Liver (tissue), 2 donors: ENCODE measurements at regions not wholly inside any gene's neighbourhood (a gene's known extent, or its start where the extent isn't known, plus 50 kb on each side); places are given as distances from the start of the nearest gene placed in this dataset.

Experiments
- YY1 ChIP-seq: IDR thresholded peaks from 2 replicates; pipeline ENCODE4 v1.6.1; 2016; ENCODE audit warnings: antibody characterized with exemption, mild to moderate bottlenecking
- TF ChIP-seq, protein P1 (sequence below): fragments of 150-350 bp; IDR thresholded peaks from 2 replicates; pipeline ENCODE4 v1.5.1; 2017; ENCODE audit warnings: improper control_type of control experiment, low read depth, low read length; ENCODE audit not compliant: missing input control
- TF ChIP-seq, protein P2 (sequence below): IDR thresholded peaks from 2 replicates; pipeline ENCODE4 v1.6.1; 2016; ENCODE audit warnings: antibody characterized with exemption, mild to moderate bottlenecking
- donor health status: healthy.

DNA sequence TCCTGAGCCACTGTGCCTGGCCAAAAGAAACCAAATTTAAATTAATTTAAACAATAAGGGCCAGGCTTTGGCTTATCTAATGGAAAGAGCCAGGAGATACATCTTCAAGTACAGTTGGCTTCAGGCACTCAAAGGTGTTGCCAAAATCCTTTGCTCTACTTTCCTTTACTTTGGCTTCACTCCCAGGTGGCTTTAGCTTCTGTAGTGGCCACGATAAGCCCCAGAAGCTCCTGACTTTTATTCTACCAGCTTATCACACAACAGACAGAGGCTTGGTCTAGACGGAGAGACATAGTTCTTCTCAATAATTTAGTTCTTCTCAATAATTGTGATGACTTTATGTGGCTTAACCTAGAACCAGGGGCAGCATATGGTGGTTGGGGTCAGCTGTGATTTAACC, 211.2 kb upstream of the LNX1 start:
- TF ChIP-seq, protein P1, sequence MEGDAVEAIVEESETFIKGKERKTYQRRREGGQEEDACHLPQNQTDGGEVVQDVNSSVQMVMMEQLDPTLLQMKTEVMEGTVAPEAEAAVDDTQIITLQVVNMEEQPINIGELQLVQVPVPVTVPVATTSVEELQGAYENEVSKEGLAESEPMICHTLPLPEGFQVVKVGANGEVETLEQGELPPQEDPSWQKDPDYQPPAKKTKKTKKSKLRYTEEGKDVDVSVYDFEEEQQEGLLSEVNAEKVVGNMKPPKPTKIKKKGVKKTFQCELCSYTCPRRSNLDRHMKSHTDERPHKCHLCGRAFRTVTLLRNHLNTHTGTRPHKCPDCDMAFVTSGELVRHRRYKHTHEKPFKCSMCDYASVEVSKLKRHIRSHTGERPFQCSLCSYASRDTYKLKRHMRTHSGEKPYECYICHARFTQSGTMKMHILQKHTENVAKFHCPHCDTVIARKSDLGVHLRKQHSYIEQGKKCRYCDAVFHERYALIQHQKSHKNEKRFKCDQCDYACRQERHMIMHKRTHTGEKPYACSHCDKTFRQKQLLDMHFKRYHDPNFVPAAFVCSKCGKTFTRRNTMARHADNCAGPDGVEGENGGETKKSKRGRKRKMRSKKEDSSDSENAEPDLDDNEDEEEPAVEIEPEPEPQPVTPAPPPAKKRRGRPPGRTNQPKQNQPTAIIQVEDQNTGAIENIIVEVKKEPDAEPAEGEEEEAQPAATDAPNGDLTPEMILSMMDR = no peak
- TF ChIP-seq, protein P2, sequence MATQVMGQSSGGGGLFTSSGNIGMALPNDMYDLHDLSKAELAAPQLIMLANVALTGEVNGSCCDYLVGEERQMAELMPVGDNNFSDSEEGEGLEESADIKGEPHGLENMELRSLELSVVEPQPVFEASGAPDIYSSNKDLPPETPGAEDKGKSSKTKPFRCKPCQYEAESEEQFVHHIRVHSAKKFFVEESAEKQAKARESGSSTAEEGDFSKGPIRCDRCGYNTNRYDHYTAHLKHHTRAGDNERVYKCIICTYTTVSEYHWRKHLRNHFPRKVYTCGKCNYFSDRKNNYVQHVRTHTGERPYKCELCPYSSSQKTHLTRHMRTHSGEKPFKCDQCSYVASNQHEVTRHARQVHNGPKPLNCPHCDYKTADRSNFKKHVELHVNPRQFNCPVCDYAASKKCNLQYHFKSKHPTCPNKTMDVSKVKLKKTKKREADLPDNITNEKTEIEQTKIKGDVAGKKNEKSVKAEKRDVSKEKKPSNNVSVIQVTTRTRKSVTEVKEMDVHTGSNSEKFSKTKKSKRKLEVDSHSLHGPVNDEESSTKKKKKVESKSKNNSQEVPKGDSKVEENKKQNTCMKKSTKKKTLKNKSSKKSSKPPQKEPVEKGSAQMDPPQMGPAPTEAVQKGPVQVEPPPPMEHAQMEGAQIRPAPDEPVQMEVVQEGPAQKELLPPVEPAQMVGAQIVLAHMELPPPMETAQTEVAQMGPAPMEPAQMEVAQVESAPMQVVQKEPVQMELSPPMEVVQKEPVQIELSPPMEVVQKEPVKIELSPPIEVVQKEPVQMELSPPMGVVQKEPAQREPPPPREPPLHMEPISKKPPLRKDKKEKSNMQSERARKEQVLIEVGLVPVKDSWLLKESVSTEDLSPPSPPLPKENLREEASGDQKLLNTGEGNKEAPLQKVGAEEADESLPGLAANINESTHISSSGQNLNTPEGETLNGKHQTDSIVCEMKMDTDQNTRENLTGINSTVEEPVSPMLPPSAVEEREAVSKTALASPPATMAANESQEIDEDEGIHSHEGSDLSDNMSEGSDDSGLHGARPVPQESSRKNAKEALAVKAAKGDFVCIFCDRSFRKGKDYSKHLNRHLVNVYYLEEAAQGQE = no peak
- TF ChIP-seq YY1 = no peak
